ENCODE measurements at regions not wholly inside any gene's neighbourhood (a gene's known extent, or its start where the extent isn't known, plus 50 kb on each side); places are given as distances from the start of the nearest gene placed in this dataset.

DNA sequence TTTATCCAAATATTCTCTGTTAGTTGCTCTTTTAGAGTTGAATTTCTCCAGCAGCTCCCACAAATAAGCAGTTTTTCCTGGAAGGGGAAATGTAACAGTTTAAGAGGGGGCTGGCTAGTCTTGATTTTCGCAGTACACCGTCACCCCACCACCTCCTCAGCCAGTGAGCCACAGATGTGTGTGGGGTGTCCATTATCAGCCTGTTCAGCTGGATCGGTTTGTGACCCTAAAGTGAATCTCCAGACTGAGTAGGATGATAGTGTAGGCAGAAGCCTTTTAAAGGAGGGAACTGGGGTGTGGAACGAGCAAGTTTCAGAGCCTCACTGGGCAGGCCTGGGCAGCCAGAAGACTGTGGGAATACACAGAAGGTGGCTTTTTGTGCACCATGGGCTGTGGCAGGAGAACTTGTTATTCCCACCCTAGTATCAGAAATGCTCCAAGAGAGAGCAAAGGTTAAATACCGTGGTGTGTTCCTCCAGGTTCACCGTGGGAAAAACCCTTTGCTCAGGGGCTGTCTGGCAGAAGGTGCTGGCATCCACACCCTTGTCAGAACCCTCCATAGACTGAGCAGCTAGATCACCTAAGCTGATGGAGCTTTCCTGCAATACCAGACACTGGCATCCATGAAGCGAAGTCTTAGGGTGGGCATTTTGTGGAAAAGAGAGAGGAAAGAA, 230.9 kb upstream of the MOCS1 start:
- Histone ChIP-seq H3K4me1 (ENCODE audit: control insufficient read depth in 1 of 2, insufficient read depth in 1 of 2, low read depth in 1 of 2, low read length in 1 of 2) (no peaks in the 10 kb centered on the region), H3K4me3 (ENCODE audit: low read depth in 1 of 2, low read length in 1 of 2) (no peak overlapping the region), H3K9me3 (no peaks in the 10 kb centered on the region), H3K27me3 (no peaks in the 10 kb centered on the region), H3K36me3 (no peaks in the 10 kb centered on the region), H3K27ac (no peak overlapping the region)
- TF ChIP-seq CTCF (IDR thresholded peaks at IDR 0.05), result no peak

GRCh38 chr6:40164345-40164755, 230.1 kb upstream of the MOCS1 start:
- no peak for TF ChIP-seq CTCF (IDR thresholded peaks at IDR 0.05)
- Histone ChIP-seq H3K4me1 (ENCODE audit: control insufficient read depth in 1 of 2, insufficient read depth in 1 of 2, low read depth in 1 of 2, low read length in 1 of 2) (no peaks in the 10 kb centered on the region), H3K4me3 (ENCODE audit: low read depth in 1 of 2, low read length in 1 of 2) (no peak overlapping the region), H3K27me3 (no peaks in the 10 kb centered on the region), H3K9me3 (no peaks in the 10 kb centered on the region), H3K36me3 (no peaks in the 10 kb centered on the region), H3K27ac (no peak overlapping the region)

DNA sequence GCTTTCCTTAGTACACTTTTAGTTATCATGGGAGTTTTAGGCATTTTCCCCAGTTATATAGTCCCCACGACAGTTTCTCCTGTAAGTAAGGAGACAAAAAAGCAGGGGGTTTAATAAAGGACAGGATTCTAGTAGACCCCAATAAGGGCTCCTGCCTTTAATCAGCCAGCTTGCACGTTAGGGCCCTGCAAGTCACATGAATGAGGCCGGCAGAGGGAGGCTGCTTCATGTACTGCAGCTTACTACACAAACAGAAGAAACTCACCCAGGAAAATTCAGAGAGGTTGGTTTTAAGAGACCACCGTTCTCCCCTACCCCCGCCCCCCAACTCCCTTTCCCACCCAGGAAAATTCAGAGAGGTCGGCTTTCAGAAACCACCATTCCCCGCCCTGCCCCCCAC, 229.7 kb upstream of the MOCS1 start:
- H3K27me3 ChIP-seq, result no peaks in the 10 kb centered on the region
- H3K4me1 ChIP-seq (ENCODE audit: control insufficient read depth in 1 of 2, insufficient read depth in 1 of 2, low read depth in 1 of 2, low read length in 1 of 2), result no peaks in the 10 kb centered on the region
- no peak overlapping the region for H3K27ac ChIP-seq
- no peaks in the 10 kb centered on the region for H3K36me3 ChIP-seq
- no peak overlapping the region for H3K4me3 ChIP-seq (ENCODE audit: low read depth in 1 of 2, low read length in 1 of 2)
- no peaks in the 10 kb centered on the region for H3K9me3 ChIP-seq
- TF ChIP-seq CTCF (IDR thresholded peaks at IDR 0.05), result no peak

- TF ChIP-seq CTCF (IDR thresholded peaks at IDR 0.05), result no peak
- Histone ChIP-seq H3K36me3 (no peaks in the 10 kb centered on the region), H3K27ac (no peak overlapping the region), H3K4me1 (ENCODE audit: control insufficient read depth in 1 of 2, insufficient read depth in 1 of 2, low read depth in 1 of 2, low read length in 1 of 2) (no peaks in the 10 kb centered on the region), H3K9me3 (no peaks in the 10 kb centered on the region), H3K4me3 (ENCODE audit: low read depth in 1 of 2, low read length in 1 of 2) (no peak overlapping the region), H3K27me3 (no peaks in the 10 kb centered on the region)
These were observed 227.8 kb upstream of the MOCS1 start for GRCh38 chr6:40162074-40162473.

- Histone ChIP-seq H3K36me3 (no peaks in the 10 kb centered on the region), H3K27me3 (no peaks in the 10 kb centered on the region), H3K4me1 (ENCODE audit: control insufficient read depth in 1 of 2, insufficient read depth in 1 of 2, low read depth in 1 of 2, low read length in 1 of 2) (no peaks in the 10 kb centered on the region), H3K27ac (no peak overlapping the region), H3K9me3 (no peaks in the 10 kb centered on the region), H3K4me3 (ENCODE audit: low read depth in 1 of 2, low read length in 1 of 2) (no peak overlapping the region)
- TF ChIP-seq CTCF (IDR thresholded peaks at IDR 0.05), result no peak
These were observed 226.6 kb upstream of the MOCS1 start for GRCh38 chr6:40160826-40161225.

Data from neutrophil (primary cell).